ENCODE measurements at regions not wholly inside any gene's neighbourhood (a gene's known extent, or its start where the extent isn't known, plus 50 kb on each side); places are given as distances from the start of the nearest gene placed in this dataset.

- intact Hi-C loops (cut with micrococcal nuclease; ENCODE audit: unreplicated experiment) = no loop called here
- ChIA-PET POLR2A (no interaction called here), CTCF (ENCODE audit: unreplicated experiment) (no interaction called here)
- H3K4me3 ChIP-seq (ENCODE audit: low read depth, low read length, poor library complexity, severe bottlenecking) = no peak overlapping the region
- H3K4me1 ChIP-seq (ENCODE audit: insufficient read depth, low read length, poor library complexity, severe bottlenecking) = no peaks in the 10 kb centered on the region
- no TSS peak for BruUV-seq (replicated peaks)
- no peaks in the 10 kb centered on the region for H3K9me2 ChIP-seq (ENCODE audit: insufficient read depth, low read length)
- no peaks in the 10 kb centered on the region for H3K79me2 ChIP-seq (ENCODE audit: insufficient read depth, low read depth, low read length)
- no peak overlapping the region for H3K4me2 ChIP-seq (ENCODE audit: low read length)
- no peak overlapping the region for H2AFZ ChIP-seq (ENCODE audit: low read length)
- H3K9me3 ChIP-seq (ENCODE audit: low read length) = no peaks in the 10 kb centered on the region
- TF ChIP-seq CTCF (conservative IDR thresholded peaks at IDR 0.05; ENCODE audit: low read length) (no peak), EZH2phosphoT487 (IDR thresholded peaks at IDR 0.05; ENCODE audit: borderline replicate concordance, low read depth, low read length) (no peak)
- no peaks in the 10 kb centered on the region for H3K36me3 ChIP-seq (ENCODE audit: insufficient read depth, low read length)
- no peak overlapping the region for H3K27ac ChIP-seq (ENCODE audit: low read depth, low read length, poor library complexity, severe bottlenecking)
- no peaks in the 10 kb centered on the region for H4K20me1 ChIP-seq (ENCODE audit: insufficient read depth, low read length)
- DNase-seq (ENCODE audit: low spot score) = no peak
Observed at GRCh38 chr16:88302666-88303065, 80.1 kb upstream of the ZNF469 start.

- BruUV-seq (replicated peaks) = no TSS peak
- Histone ChIP-seq H3K36me3 (ENCODE audit: insufficient read depth, low read length) (no peaks in the 10 kb centered on the region), H3K79me2 (ENCODE audit: insufficient read depth, low read depth, low read length) (no peaks in the 10 kb centered on the region), H3K4me3 (ENCODE audit: low read depth, low read length, poor library complexity, severe bottlenecking) (no peak overlapping the region), H3K9me2 (ENCODE audit: insufficient read depth, low read length) (no peaks in the 10 kb centered on the region), H3K4me1 (ENCODE audit: insufficient read depth, low read length, poor library complexity, severe bottlenecking) (no peaks in the 10 kb centered on the region), H2AFZ (ENCODE audit: low read length) (no peak overlapping the region), H4K20me1 (ENCODE audit: insufficient read depth, low read length) (no peaks in the 10 kb centered on the region), H3K27ac (ENCODE audit: low read depth, low read length, poor library complexity, severe bottlenecking) (no peak overlapping the region), H3K9me3 (ENCODE audit: low read length) (no peaks in the 10 kb centered on the region), H3K4me2 (ENCODE audit: low read length) (no peak overlapping the region)
- no peak for TF ChIP-seq EZH2phosphoT487 (IDR thresholded peaks at IDR 0.05; ENCODE audit: borderline replicate concordance, low read depth, low read length)
- TF ChIP-seq CTCF (conservative IDR thresholded peaks at IDR 0.05; ENCODE audit: low read length) = no peak
- DNase-seq (ENCODE audit: low spot score) = no peak
- ChIA-PET POLR2A (no interaction called here), CTCF (ENCODE audit: unreplicated experiment) (no interaction called here)
- intact Hi-C loops (cut with micrococcal nuclease; ENCODE audit: unreplicated experiment) = no loop called here
Observed at GRCh38 chr16:88303405-88303804, 79.4 kb upstream of the ZNF469 start.

- TF ChIP-seq EZH2phosphoT487 (IDR thresholded peaks at IDR 0.05; ENCODE audit: borderline replicate concordance, low read depth, low read length) (no peak), CTCF (conservative IDR thresholded peaks at IDR 0.05; ENCODE audit: low read length) (no peak)
- Histone ChIP-seq H2AFZ (ENCODE audit: low read length) (no peak overlapping the region), H3K9me3 (ENCODE audit: low read length) (no peaks in the 10 kb centered on the region), H3K9me2 (ENCODE audit: insufficient read depth, low read length) (no peaks in the 10 kb centered on the region), H3K4me3 (ENCODE audit: low read depth, low read length, poor library complexity, severe bottlenecking) (no peak overlapping the region), H3K79me2 (ENCODE audit: insufficient read depth, low read depth, low read length) (no peaks in the 10 kb centered on the region), H3K36me3 (ENCODE audit: insufficient read depth, low read length) (no peaks in the 10 kb centered on the region), H3K27ac (ENCODE audit: low read depth, low read length, poor library complexity, severe bottlenecking) (no peak overlapping the region), H3K4me1 (ENCODE audit: insufficient read depth, low read length, poor library complexity, severe bottlenecking) (no peaks in the 10 kb centered on the region), H4K20me1 (ENCODE audit: insufficient read depth, low read length) (no peaks in the 10 kb centered on the region), H3K4me2 (ENCODE audit: low read length) (no peak overlapping the region)
- ChIA-PET POLR2A (no interaction called here), CTCF (ENCODE audit: unreplicated experiment) (no interaction called here)
- BruUV-seq (replicated peaks) = no TSS peak
- no peak for DNase-seq (ENCODE audit: low spot score)
- intact Hi-C loops (cut with micrococcal nuclease; ENCODE audit: unreplicated experiment) = no loop called here
Observed at GRCh38 chr16:88303890-88304819, 78.6 kb upstream of the ZNF469 start.

Data from OCI-LY7 (cell line).